Urinary bladder (tissue), 3 donors: ENCODE measurements at regions not wholly inside any gene's neighbourhood (a gene's known extent, or its start where the extent isn't known, plus 50 kb on each side); places are given as distances from the start of the nearest gene placed in this dataset.

Experiments
- DNase-seq: peaks from one replicate; pipeline ENCODE4 v3.0.0-alpha.2; 2015; ENCODE audit errors: extremely low spot score
- H3K27ac ChIP-seq: one replicate; pipeline ENCODE4 v1.5.1; 2013; ENCODE audit warnings: low read depth, mild to moderate bottlenecking, moderate library complexity
- H3K36me3 ChIP-seq: one replicate; pipeline ENCODE4 v1.6.1; 2013; ENCODE audit warnings: mild to moderate bottlenecking, moderate library complexity; ENCODE audit not compliant: insufficient read depth
- H3K4me1 ChIP-seq: one replicate; pipeline ENCODE4 v1.6.1; 2013; ENCODE audit warnings: mild to moderate bottlenecking, moderate library complexity; ENCODE audit not compliant: insufficient read depth
- H3K4me3 ChIP-seq: one replicate; pipeline ENCODE4 v1.5.1; 2013; ENCODE audit warnings: low read depth, low read length
- WGBS: extraction: QIAGEN DNeasy Blood & Tissue Kit; methylation state at CpG from one replicate; pipeline ENCODE4 v1.1.7; 2013; 5-methylcytosine and 5-hydroxymethylcytosine counted together
- donor health status: healthy with polysubstance abuse.
- donor health status: healthy.

DNA sequence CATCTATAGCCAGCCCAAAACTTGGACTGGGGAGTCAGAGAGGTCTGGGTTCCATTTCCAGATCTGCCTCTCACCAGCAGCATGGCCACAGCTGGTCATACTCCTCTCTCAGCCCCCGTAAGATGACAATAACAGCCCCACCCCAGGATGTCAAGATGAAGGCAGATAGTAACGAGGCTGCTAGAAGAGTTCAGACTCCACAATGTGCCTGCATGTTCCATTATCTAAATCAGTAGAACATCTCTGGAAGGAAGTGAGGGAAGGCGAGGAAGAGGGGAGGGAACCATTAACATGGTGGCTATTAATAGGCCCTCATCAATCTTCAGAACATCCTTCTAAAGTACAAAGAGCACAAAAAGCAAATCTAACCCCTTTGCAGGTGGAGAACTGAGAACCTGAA, 98.0 kb upstream of the KCNG1 start:
- WGBS: 23% methylated on average over 3 of the region's 3 CpGs
- Histone ChIP-seq H3K27ac (no peak overlapping the region), H3K4me1 (no peaks in the 10 kb centered on the region), H3K36me3 (no peaks in the 10 kb centered on the region), H3K4me3 (no peak overlapping the region)
- peak; percentile 57 for DNase-seq

- WGBS: 77% methylated on average over 3 of the region's 3 CpGs
- H3K27ac ChIP-seq: no peak overlapping the region
These were observed 97.5 kb upstream of the KCNG1 start for GRCh38 chr20:51120438-51120837.

GRCh38 chr20:51119914-51120313, 97.0 kb upstream of the KCNG1 start:
- no peak overlapping the region for H3K4me3 ChIP-seq
- no peaks in the 10 kb centered on the region for H3K4me1 ChIP-seq
- 90% methylated on average over 3 of the region's 3 CpGs for WGBS
- H3K36me3 ChIP-seq: no peaks in the 10 kb centered on the region
- DNase-seq: no peak
- H3K27ac ChIP-seq: no peak overlapping the region

More at GRCh38 chr20:51120438-51120837, 97.5 kb upstream of the KCNG1 start:
- Histone ChIP-seq H3K36me3 (no peaks in the 10 kb centered on the region), H3K4me1 (no peaks in the 10 kb centered on the region), H3K4me3 (no peak overlapping the region)
- no peak for DNase-seq

DNA sequence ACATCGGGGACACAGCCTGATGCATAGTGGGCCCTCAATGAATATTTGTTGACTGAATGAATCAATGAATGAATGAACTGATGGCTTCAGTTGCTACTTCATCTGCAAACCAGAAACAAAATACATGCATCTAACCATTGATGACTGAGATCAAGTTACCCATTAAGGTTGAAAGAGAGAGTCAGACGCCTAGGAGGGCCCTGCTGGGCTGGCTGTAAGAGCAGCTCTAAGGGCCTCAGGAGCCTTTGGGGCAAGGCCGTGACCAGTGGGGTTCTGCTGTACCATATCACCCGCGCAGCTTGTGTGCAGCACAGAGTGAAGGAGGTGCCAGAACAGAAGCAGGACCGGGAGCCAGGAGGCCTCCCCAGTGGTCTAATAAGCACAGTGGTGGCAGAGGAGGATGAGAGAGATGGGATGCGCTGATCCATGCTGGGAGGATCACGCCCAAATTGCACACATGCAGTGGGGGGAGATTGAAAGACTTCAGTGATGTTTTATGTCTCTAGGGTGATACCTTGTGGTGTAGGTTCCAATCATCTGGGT, 96.1 kb upstream of the KCNG1 start:
- Histone ChIP-seq H3K36me3 (no peaks in the 10 kb centered on the region), H3K27ac (no peak overlapping the region), H3K4me1 (no peaks in the 10 kb centered on the region), H3K4me3 (no peak overlapping the region)
- 93% methylated on average over 8 of the region's 8 CpGs for whole genome bisulfite sequencing
- DNase-seq: no peak

DNA sequence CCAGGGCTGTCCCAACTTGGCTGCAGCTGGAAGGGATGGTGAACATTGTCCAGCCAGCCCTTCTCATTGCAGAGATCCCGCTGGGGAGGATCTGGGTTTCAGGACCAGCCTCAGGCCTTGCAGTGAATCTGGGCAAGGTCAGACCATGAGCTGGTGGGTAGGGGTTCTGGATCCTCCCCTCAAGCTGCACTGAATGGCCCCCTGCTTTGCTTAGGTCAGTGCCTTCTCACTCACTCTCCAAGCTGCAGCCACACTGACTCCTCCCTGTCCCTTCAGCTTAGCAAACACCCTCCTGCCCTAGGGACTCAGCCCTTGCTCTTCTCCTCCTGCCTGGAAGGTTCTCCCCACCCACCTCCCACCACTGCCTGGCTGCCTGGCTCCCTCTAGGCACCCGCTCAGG, 95.3 kb upstream of the KCNG1 start:
- DNase-seq: no peak
- H3K27ac ChIP-seq: no peak overlapping the region
- H3K4me1 ChIP-seq: no peaks in the 10 kb centered on the region
- no peak overlapping the region for H3K4me3 ChIP-seq
- H3K36me3 ChIP-seq: no peaks in the 10 kb centered on the region
- 86% methylated on average over 2 of the region's 2 CpGs for WGBS

GRCh38 chr20:51116765-51117686, 94.1 kb upstream of the KCNG1 start:
- no peak overlapping the region for H3K4me3 ChIP-seq
- DNase-seq: no peak
- 41% methylated on average over 9 of the region's 9 CpGs for WGBS
- H3K36me3 ChIP-seq: no peaks in the 10 kb centered on the region
- H3K27ac ChIP-seq: no peak overlapping the region
- no peaks in the 10 kb centered on the region for H3K4me1 ChIP-seq

DNA sequence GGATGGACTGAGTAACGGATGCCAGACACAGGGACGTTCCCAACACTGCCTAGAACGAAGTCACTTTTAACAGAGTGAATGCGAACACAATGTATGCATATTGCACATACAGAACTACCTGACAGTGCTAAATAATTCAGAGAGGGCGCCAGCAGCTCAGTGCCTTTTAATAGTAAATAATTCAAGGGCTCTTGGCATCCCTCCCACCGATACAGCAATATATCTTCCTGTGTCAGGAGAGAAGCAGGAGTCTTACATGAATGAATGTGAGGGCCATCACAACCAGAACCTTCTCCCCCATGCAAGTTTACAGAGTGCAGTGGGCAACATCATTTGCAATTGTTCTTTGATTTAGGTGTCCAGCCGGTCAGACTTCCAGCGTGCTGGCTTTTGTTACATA, 88.4 kb upstream of the KCNG1 start:
- no peak for DNase-seq
- Histone ChIP-seq H3K36me3 (no peaks in the 10 kb centered on the region), H3K4me3 (no peak overlapping the region), H3K4me1 (no peaks in the 10 kb centered on the region), H3K27ac (no peak overlapping the region)
- WGBS: 60% methylated on average over 8 of the region's 8 CpGs

- Histone ChIP-seq H3K27ac (no peak overlapping the region), H3K4me3 (no peak overlapping the region), H3K4me1 (no peaks in the 10 kb centered on the region), H3K36me3 (no peaks in the 10 kb centered on the region)
- 84% methylated on average over 13 of the region's 13 CpGs for WGBS
- DNase-seq: no peak
These were observed 85.9 kb upstream of the KCNG1 start for GRCh38 chr20:51108638-51109363.

DNA sequence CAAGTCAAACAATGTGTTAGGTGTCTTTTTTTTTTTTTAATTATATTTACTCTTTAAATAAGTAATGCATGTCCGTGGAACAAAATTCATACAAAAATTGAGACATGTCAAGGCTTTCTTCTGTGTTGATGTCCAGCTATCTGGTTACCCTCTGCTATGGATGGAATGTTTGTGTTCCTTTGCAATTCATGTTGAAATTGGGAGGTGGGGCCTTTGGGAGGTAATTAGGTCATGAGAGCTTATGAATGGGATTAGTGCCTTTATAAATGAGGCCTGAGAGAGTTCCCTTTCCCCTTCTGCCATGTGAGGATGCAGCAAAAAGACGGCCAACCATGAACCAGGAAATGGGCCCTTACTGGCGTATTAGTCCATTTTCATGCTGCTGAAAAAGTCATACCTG, 83.1 kb upstream of the KCNG1 start:
- no peak overlapping the region for H3K27ac ChIP-seq
- H3K36me3 ChIP-seq: no peaks in the 10 kb centered on the region
- H3K4me3 ChIP-seq: no peak overlapping the region
- DNase-seq: no peak
- WGBS: 89% methylated on average over 3 of the region's 3 CpGs
- no peaks in the 10 kb centered on the region for H3K4me1 ChIP-seq

- no peak for DNase-seq
- H3K36me3 ChIP-seq: no peaks in the 10 kb centered on the region
- no peak overlapping the region for H3K4me3 ChIP-seq
- 64% methylated on average over 10 of the region's 10 CpGs for WGBS
- H3K27ac ChIP-seq: no peak overlapping the region
- no peaks in the 10 kb centered on the region for H3K4me1 ChIP-seq
These were observed 82.3 kb upstream of the KCNG1 start for GRCh38 chr20:51104960-51105920.

DNA sequence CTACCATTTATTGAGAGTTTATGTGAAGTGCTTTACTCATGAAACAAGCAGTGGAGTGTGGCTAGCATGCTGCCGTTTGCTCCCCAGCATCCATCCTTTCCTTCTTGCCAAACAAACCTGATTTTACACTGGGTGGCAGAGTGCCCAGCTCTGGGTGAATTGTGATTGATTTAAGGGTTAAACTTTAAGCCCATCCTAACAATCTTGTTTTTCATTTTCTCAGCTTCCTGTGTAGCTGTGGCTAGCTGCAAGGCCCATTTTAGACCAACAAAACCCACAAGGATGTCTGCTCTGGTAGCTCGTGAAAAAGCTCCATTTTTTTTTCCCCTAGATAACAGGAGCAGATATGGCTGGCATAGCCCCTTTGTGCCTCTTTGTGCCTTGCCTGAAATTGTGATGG, 77.7 kb upstream of the KCNG1 start:
- Histone ChIP-seq H3K27ac (no peak overlapping the region), H3K36me3 (no peaks in the 10 kb centered on the region), H3K4me3 (no peak overlapping the region), H3K4me1 (no peaks in the 10 kb centered on the region)
- WGBS: 70% methylated on average over 2 of the region's 2 CpGs
- no peak for DNase-seq

- WGBS: 33% methylated on average over 1 of the region's 1 CpG
- Histone ChIP-seq H3K4me1 (no peaks in the 10 kb centered on the region), H3K4me3 (no peak overlapping the region), H3K27ac (no peak overlapping the region), H3K36me3 (no peaks in the 10 kb centered on the region)
- DNase-seq: no peak
These were observed 75.4 kb upstream of the KCNG1 start for GRCh38 chr20:51098284-51098810.
